ENCODE measurements at regions not wholly inside any gene's neighbourhood (a gene's known extent, or its start where the extent isn't known, plus 50 kb on each side); places are given as distances from the start of the nearest gene placed in this dataset.

GRCh38 chr13:73194310-73194709 is 135.5 kb downstream of the KLF5 start:
- no peak overlapping the region for H3K4me3 ChIP-seq (ENCODE audit: low read depth, low read length)
- H3K27ac ChIP-seq: no peak overlapping the region
- H3K4me2 ChIP-seq (ENCODE audit: low read length): no peak overlapping the region
- H3K27me3 ChIP-seq (ENCODE audit: control insufficient read depth, insufficient read depth, low read length): no peaks in the 10 kb centered on the region
- H3K4me1 ChIP-seq: no peaks in the 10 kb centered on the region
- no peaks in the 10 kb centered on the region for H3K79me2 ChIP-seq
- H3K36me3 ChIP-seq (ENCODE audit: control insufficient read depth, insufficient read depth, low read length): no peaks in the 10 kb centered on the region
- H2AFZ ChIP-seq: no peak overlapping the region
- no peaks in the 10 kb centered on the region for H3K9me3 ChIP-seq (ENCODE audit: control insufficient read depth, low read length)
- no peak overlapping the region for H3K9ac ChIP-seq
- TF ChIP-seq CTCF (IDR thresholded peaks at IDR 0.05): no peak

GRCh38 chr13:73193554-73193953 is 134.7 kb downstream of the KLF5 start:
- Histone ChIP-seq H3K9ac (no peak overlapping the region), H3K4me3 (ENCODE audit: low read depth, low read length) (no peak overlapping the region), H3K36me3 (ENCODE audit: control insufficient read depth, insufficient read depth, low read length) (no peaks in the 10 kb centered on the region), H3K27ac (no peak overlapping the region), H3K27me3 (ENCODE audit: control insufficient read depth, insufficient read depth, low read length) (no peaks in the 10 kb centered on the region), H2AFZ (no peak overlapping the region), H3K4me2 (ENCODE audit: low read length) (no peak overlapping the region), H3K4me1 (no peaks in the 10 kb centered on the region), H3K79me2 (no peaks in the 10 kb centered on the region), H3K9me3 (ENCODE audit: control insufficient read depth, low read length) (no peaks in the 10 kb centered on the region)
- no peak for TF ChIP-seq CTCF (IDR thresholded peaks at IDR 0.05)

- no peak overlapping the region for H2AFZ ChIP-seq
Observed at GRCh38 chr13:73190477-73190876, 131.7 kb downstream of the KLF5 start.

GRCh38 chr13:73189776-73190175 is 131.0 kb downstream of the KLF5 start:
- H3K4me1 ChIP-seq: no peaks in the 10 kb centered on the region
- no peaks in the 10 kb centered on the region for H3K79me2 ChIP-seq
- H3K27ac ChIP-seq: no peak overlapping the region
- H3K9me3 ChIP-seq (ENCODE audit: control insufficient read depth, low read length): no peaks in the 10 kb centered on the region
- H3K27me3 ChIP-seq (ENCODE audit: control insufficient read depth, insufficient read depth, low read length): no peaks in the 10 kb centered on the region
- H3K4me3 ChIP-seq (ENCODE audit: low read depth, low read length): no peak overlapping the region
- no peak overlapping the region for H3K4me2 ChIP-seq (ENCODE audit: low read length)
- no peak overlapping the region for H3K9ac ChIP-seq
- no peak for TF ChIP-seq CTCF (IDR thresholded peaks at IDR 0.05)
- H3K36me3 ChIP-seq (ENCODE audit: control insufficient read depth, insufficient read depth, low read length): no peaks in the 10 kb centered on the region
- H2AFZ ChIP-seq: no peak overlapping the region

More at GRCh38 chr13:73190477-73190876, 131.7 kb downstream of the KLF5 start:
- Histone ChIP-seq H3K27me3 (ENCODE audit: control insufficient read depth, insufficient read depth, low read length) (no peaks in the 10 kb centered on the region), H3K27ac (no peak overlapping the region), H3K4me2 (ENCODE audit: low read length) (no peak overlapping the region), H3K79me2 (no peaks in the 10 kb centered on the region), H3K4me3 (ENCODE audit: low read depth, low read length) (no peak overlapping the region), H3K9ac (no peak overlapping the region), H3K4me1 (no peaks in the 10 kb centered on the region), H3K36me3 (ENCODE audit: control insufficient read depth, insufficient read depth, low read length) (no peaks in the 10 kb centered on the region), H3K9me3 (ENCODE audit: control insufficient read depth, low read length) (no peaks in the 10 kb centered on the region)
- no peak for TF ChIP-seq CTCF (IDR thresholded peaks at IDR 0.05)

GRCh38 chr13:73189362-73189761 is 130.6 kb downstream of the KLF5 start:
- H2AFZ ChIP-seq: no peak overlapping the region
- H3K36me3 ChIP-seq (ENCODE audit: control insufficient read depth, insufficient read depth, low read length): no peaks in the 10 kb centered on the region
- no peak overlapping the region for H3K4me2 ChIP-seq (ENCODE audit: low read length)
- no peaks in the 10 kb centered on the region for H3K4me1 ChIP-seq
- H3K79me2 ChIP-seq: no peaks in the 10 kb centered on the region
- TF ChIP-seq CTCF (IDR thresholded peaks at IDR 0.05): no peak
- H3K27ac ChIP-seq: no peak overlapping the region
- H3K9me3 ChIP-seq (ENCODE audit: control insufficient read depth, low read length): no peaks in the 10 kb centered on the region
- no peaks in the 10 kb centered on the region for H3K27me3 ChIP-seq (ENCODE audit: control insufficient read depth, insufficient read depth, low read length)
- H3K9ac ChIP-seq: no peak overlapping the region
- H3K4me3 ChIP-seq (ENCODE audit: low read depth, low read length): no peak overlapping the region
